Gastroesophageal sphincter (tissue), 4 donors: ENCODE measurements at regions not wholly inside any gene's neighbourhood (a gene's known extent, or its start where the extent isn't known, plus 50 kb on each side); places are given as distances from the start of the nearest gene placed in this dataset.

ENCODE experiments used
- ATAC-seq: fragments of 150-250 bp; one replicate; pipeline ENCODE4 v1.9.1; 2016; ENCODE audit warnings: mild to moderate bottlenecking, moderate library complexity
- H3K27ac ChIP-seq, 4 donors: fragments of 200-600 bp; sonication (generic) in 3 of 4; 1 replicate in 3 of 4; 2 replicates in 1 of 4; pipeline ENCODE4 v1.5.1; 2016 to 2019
- H3K27me3 ChIP-seq: fragments of 200-600 bp; sonication (generic); one replicate; pipeline ENCODE4 v1.5.1; 2019
- H3K36me3 ChIP-seq, 2 donors: fragments of 200-600 bp; sonication (generic); one replicate each; pipeline ENCODE4 v1.5.1; 2019; ENCODE audit warnings: control low read depth in 1 of 2
- H3K4me1 ChIP-seq, 3 donors: fragments of 200-600 bp; sonication (generic); 1 replicate in 2 of 3; 2 replicates in 1 of 3; pipeline ENCODE4 v1.5.1; 2016 to 2019; ENCODE audit warnings: control low read depth in 2 of 3
- H3K4me3 ChIP-seq, 2 donors: fragments of 200-600 bp; sonication (generic); one replicate each; pipeline ENCODE4 v1.5.1; 2019; ENCODE audit warnings: mild to moderate bottlenecking in 1 of 2, moderate library complexity in 1 of 2
- H3K9me3 ChIP-seq, 3 donors: fragments of 200-600 bp; sonication (generic); one replicate each; pipeline ENCODE4 v1.5.1; 2017 to 2019; ENCODE audit warnings: control low read depth in 2 of 3
- EP300 ChIP-seq: sonication (generic); formaldehyde crosslinking; IDR thresholded peaks from one replicate; pipeline ENCODE4 v1.6.1; 2017; ENCODE audit warnings: antibody characterized with exemption, mild to moderate bottlenecking
- POLR2A ChIP-seq, 2 donors: fragments of 450-650 bp; IDR thresholded peaks; one replicate each; pipeline ENCODE4 v1.6.1; 2017; ENCODE audit warnings: antibody characterized with exemption in 2 of 2, mild to moderate bottlenecking in 2 of 2, moderate library complexity in 1 of 2
- POLR2AphosphoS5 ChIP-seq: sonication (generic); formaldehyde crosslinking; IDR thresholded peaks from one replicate; pipeline ENCODE4 v1.6.1; 2017; ENCODE audit warnings: antibody characterized with exemption
- WGBS, 2 donors: methylation state at CpG; one replicate each; pipeline ENCODE4 v1.1.5; 2018; ENCODE audit warnings: low coverage in 1 of 2; 5-methylcytosine and 5-hydroxymethylcytosine counted together
- TF ChIP-seq, protein P1 (sequence below), 4 experiments: fragments of 200-600 bp in 2 of 4; fragments of 450-650 bp in 2 of 4; sonication (generic) in 1 of 4; IDR thresholded peaks; one replicate each; pipeline ENCODE4 v1.5.1; 2017 to 2019; ENCODE audit warnings: antibody characterized with exemption in 4 of 4, mild to moderate bottlenecking in 2 of 4, moderate library complexity in 2 of 4

- Histone ChIP-seq H3K4me3 (no peak overlapping the region), H3K4me1 (peaks cover 0 to 8% (median 0%) of the 10 kb centered on the region in 3 donors), H3K27me3 (no peaks in the 10 kb centered on the region), H3K9me3 (no peaks in the 10 kb centered on the region), H3K27ac (no peak overlapping the region), H3K36me3 (no peaks in the 10 kb centered on the region)
- no peak for ATAC-seq
- WGBS, 2 donors, result 38 to 60% methylated on average over 3 to 6 of the region's 6 CpGs
- TF ChIP-seq EP300 (no peak), POLR2AphosphoS5 (no peak)
Observed at GRCh38 chrX:13939741-13940597, 89.7 kb downstream of the GEMIN8 start.

DNA sequence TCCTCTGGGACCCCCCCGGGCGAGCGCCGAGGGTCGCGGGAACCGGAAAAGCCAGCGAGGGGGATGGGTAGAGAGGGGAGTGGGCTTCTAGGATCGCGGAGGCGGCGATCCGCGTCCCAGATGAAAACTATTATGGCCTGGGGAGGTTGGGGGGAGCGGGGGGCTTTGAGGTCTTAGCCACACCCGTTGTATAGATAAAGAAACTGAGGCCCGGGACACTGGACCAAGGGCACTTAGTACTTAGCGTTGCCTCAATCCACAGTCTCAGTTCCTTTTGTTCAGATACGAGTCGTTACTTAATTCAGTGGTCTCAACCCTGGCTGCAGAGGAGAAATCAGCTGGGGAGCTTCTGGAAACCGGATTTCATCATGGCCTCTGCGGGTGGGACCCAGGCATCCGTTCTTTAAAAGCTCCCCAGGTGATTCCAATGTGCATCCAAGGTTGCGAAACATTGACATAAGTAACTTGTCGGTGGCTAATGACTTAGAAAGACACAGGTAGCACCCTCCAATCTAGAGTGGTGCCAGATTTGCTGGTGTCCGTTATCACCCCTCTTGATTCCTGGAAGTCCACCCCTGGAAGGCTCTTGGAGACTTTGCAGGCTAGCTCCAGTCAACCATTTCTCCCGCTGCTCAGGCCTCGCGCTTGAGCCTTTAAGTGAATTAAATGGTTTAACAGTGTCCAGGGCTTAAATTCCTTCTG is 90.7 kb downstream of the GEMIN8 start:
- H3K27me3 ChIP-seq, result no peaks in the 10 kb centered on the region
- peak overlapping the region in 3 of 4 donors; percentile 35 to 61 (median 36) for H3K27ac ChIP-seq
- H3K4me1 ChIP-seq, result peaks cover 0 to 8% (median 0%) of the 10 kb centered on the region in 3 donors
- 41 to 45% methylated on average over 5 to 11 of the region's 29 CpGs for WGBS, 2 donors
- peak overlapping the region; percentile 47 to 65 for H3K4me3 ChIP-seq
- TF ChIP-seq, protein P1, sequence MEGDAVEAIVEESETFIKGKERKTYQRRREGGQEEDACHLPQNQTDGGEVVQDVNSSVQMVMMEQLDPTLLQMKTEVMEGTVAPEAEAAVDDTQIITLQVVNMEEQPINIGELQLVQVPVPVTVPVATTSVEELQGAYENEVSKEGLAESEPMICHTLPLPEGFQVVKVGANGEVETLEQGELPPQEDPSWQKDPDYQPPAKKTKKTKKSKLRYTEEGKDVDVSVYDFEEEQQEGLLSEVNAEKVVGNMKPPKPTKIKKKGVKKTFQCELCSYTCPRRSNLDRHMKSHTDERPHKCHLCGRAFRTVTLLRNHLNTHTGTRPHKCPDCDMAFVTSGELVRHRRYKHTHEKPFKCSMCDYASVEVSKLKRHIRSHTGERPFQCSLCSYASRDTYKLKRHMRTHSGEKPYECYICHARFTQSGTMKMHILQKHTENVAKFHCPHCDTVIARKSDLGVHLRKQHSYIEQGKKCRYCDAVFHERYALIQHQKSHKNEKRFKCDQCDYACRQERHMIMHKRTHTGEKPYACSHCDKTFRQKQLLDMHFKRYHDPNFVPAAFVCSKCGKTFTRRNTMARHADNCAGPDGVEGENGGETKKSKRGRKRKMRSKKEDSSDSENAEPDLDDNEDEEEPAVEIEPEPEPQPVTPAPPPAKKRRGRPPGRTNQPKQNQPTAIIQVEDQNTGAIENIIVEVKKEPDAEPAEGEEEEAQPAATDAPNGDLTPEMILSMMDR (IDR thresholded peaks at IDR 0.05), result no peak
- no peak for TF ChIP-seq EP300
- TF ChIP-seq POLR2A (IDR thresholded peaks at IDR 0.05), result no peak
- TF ChIP-seq POLR2AphosphoS5, result no peak
- ATAC-seq, result peak; percentile 22
- H3K36me3 ChIP-seq, result no peaks in the 10 kb centered on the region
- H3K9me3 ChIP-seq, result no peaks in the 10 kb centered on the region

DNA sequence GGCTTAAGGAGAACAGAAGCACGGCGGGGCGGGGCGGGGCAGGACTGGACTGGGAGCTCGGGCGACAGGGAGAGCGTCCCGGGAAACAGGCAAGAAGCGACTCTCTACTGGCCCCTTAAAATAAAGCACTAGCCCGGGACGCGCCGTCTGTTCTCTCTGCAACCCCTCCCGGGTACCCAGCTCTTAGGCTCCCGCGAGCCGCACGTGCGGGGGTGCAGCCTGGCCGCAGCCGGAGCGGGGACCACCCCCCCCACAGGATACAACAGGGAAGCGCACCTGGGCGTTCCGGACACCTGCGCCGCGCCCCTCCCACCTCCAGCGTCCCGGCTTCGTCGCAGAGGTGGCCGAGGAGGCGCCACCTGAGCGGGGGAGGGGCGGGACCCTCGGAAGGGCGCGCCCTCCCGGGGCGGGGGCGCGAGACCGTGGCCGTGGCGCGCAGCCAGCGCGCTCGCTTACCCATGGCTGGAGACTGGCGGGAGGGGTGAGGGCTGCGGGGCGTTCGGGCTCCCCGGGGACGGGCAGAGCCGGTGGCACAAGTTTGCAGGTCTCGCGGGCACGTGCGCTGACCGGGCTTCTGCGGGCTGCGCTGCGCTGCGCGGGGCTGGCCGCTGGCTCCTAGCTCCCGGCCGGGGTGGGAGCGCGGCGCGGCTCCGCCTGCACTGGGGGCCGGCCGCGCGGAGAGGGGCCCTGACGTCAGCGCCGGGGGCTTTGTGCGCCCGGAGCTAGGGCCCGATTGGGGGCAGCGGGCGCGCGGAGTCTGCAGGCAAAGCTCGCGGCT is 91.5 kb downstream of the GEMIN8 start:
- Histone ChIP-seq H3K27ac (peak overlapping the region in 3 of 4 donors; percentile 35 to 61 (median 36)), H3K27me3 (no peaks in the 10 kb centered on the region), H3K36me3 (no peaks in the 10 kb centered on the region), H3K9me3 (no peaks in the 10 kb centered on the region), H3K4me3 (peak overlapping the region; percentile 47 to 65), H3K4me1 (peaks cover 0 to 8% (median 0%) of the 10 kb centered on the region in 3 donors)
- ATAC-seq, result peak; percentile 73
- WGBS, 2 donors, result no CpG with 5 or more reads among the region's 91 CpGs
- TF ChIP-seq EP300 (no peak), POLR2A (IDR thresholded peaks at IDR 0.05) (no peak), POLR2AphosphoS5 (no peak)
- TF ChIP-seq, protein P1 (IDR thresholded peaks at IDR 0.05), result no peak

- peak; percentile 5 for ATAC-seq
- H3K27me3 ChIP-seq, result no peaks in the 10 kb centered on the region
- TF ChIP-seq POLR2AphosphoS5 (no peak), EP300 (no peak), POLR2A (IDR thresholded peaks at IDR 0.05) (no peak)
- TF ChIP-seq, protein P1 (IDR thresholded peaks at IDR 0.05), result no peak
- H3K36me3 ChIP-seq, result no peaks in the 10 kb centered on the region
- H3K27ac ChIP-seq, result peak overlapping the region in 3 of 4 donors; percentile 35 to 61 (median 36)
- H3K4me1 ChIP-seq, result peaks cover 0 to 8% (median 0%) of the 10 kb centered on the region in 3 donors
- H3K4me3 ChIP-seq, result peak overlapping the region; percentile 47 to 65
- 10 to 28% methylated on average over 10 to 11 of the region's 27 CpGs for WGBS, 2 donors
- H3K9me3 ChIP-seq, result no peaks in the 10 kb centered on the region
Observed at GRCh38 chrX:13937370-13938050, 92.2 kb downstream of the GEMIN8 start.
